Urinary bladder (tissue), 3 donors: ENCODE measurements at regions not wholly inside any gene's neighbourhood (a gene's known extent, or its start where the extent isn't known, plus 50 kb on each side); places are given as distances from the start of the nearest gene placed in this dataset.
"Not testable (repeated sequence)": the region's sequence is repeated elsewhere in the genome, so short reads cannot be mapped to it uniquely, and the experiment has no call there.

ENCODE experiments used
- DNase-seq: peaks from one replicate; pipeline ENCODE4 v3.0.0-alpha.2; 2015; ENCODE audit errors: extremely low spot score
- H3K27ac ChIP-seq: one replicate; pipeline ENCODE4 v1.5.1; 2013; ENCODE audit warnings: low read depth, mild to moderate bottlenecking, moderate library complexity
- H3K36me3 ChIP-seq: one replicate; pipeline ENCODE4 v1.6.1; 2013; ENCODE audit warnings: mild to moderate bottlenecking, moderate library complexity; ENCODE audit not compliant: insufficient read depth
- H3K4me1 ChIP-seq: one replicate; pipeline ENCODE4 v1.6.1; 2013; ENCODE audit warnings: mild to moderate bottlenecking, moderate library complexity; ENCODE audit not compliant: insufficient read depth
- H3K4me3 ChIP-seq: one replicate; pipeline ENCODE4 v1.5.1; 2013; ENCODE audit warnings: low read depth, low read length
- whole genome bisulfite sequencing: extraction: QIAGEN DNeasy Blood & Tissue Kit; methylation state at CpG from one replicate; pipeline ENCODE4 v1.1.7; 2013; 5-methylcytosine and 5-hydroxymethylcytosine counted together
- donor health status: healthy with polysubstance abuse.
- donor health status: healthy.

GRCh38 chr10:117762819-117763172 is 220.2 kb downstream of the EMX2 start:
- Histone ChIP-seq H3K27ac (no peak overlapping the region), H3K4me3 (no peak overlapping the region), H3K36me3 (no peaks in the 10 kb centered on the region), H3K4me1 (no peaks in the 10 kb centered on the region)
- WGBS, result 68% methylated on average over 9 of the region's 9 CpGs
- DNase-seq, result no peak

GRCh38 chr10:117763528-117763927 is 221.0 kb downstream of the EMX2 start:
- H3K27ac ChIP-seq, result no peak overlapping the region
- DNase-seq, result no peak
- no peaks in the 10 kb centered on the region for H3K36me3 ChIP-seq
- 88% methylated on average over 4 of the region's 4 CpGs for WGBS
- no peaks in the 10 kb centered on the region for H3K4me1 ChIP-seq
- H3K4me3 ChIP-seq, result no peak overlapping the region

GRCh38 chr10:117768333-117769042 is 225.9 kb downstream of the EMX2 start:
- 93% methylated on average over 2 of the region's 2 CpGs for WGBS
- no peak for DNase-seq
- no peak overlapping the region for H3K27ac ChIP-seq
- H3K36me3 ChIP-seq, result no peaks in the 10 kb centered on the region
- no peak overlapping the region for H3K4me3 ChIP-seq
- H3K4me1 ChIP-seq, result no peaks in the 10 kb centered on the region

- Histone ChIP-seq H3K27ac (no peak overlapping the region), H3K4me1 (no peaks in the 10 kb centered on the region), H3K36me3 (no peaks in the 10 kb centered on the region), H3K4me3 (no peak overlapping the region)
- 94% methylated on average over 3 of the region's 3 CpGs for WGBS
- no peak for DNase-seq
These were observed 233.0 kb downstream of the EMX2 start for GRCh38 chr10:117775526-117775925.

GRCh38 chr10:117777222-117777621 is 234.7 kb downstream of the EMX2 start:
- 86% methylated on average over 5 of the region's 5 CpGs for WGBS
- H3K27ac ChIP-seq, DNase-seq, H3K4me1 ChIP-seq, H3K4me3 ChIP-seq, H3K36me3 ChIP-seq: not testable (repeated sequence)

- DNase-seq, result no peak
- 73% methylated on average over 3 of the region's 3 CpGs for WGBS
- Histone ChIP-seq H3K4me1 (no peaks in the 10 kb centered on the region), H3K27ac (no peak overlapping the region), H3K4me3 (no peak overlapping the region), H3K36me3 (no peaks in the 10 kb centered on the region)
These were observed 235.7 kb downstream of the EMX2 start for GRCh38 chr10:117778241-117778640.

GRCh38 chr10:117780411-117780810 is 237.9 kb downstream of the EMX2 start:
- H3K4me3 ChIP-seq, result no peak overlapping the region

GRCh38 chr10:117781216-117781831 is 238.8 kb downstream of the EMX2 start:
- 92% methylated on average over 7 of the region's 7 CpGs for WGBS
- no peaks in the 10 kb centered on the region for H3K36me3 ChIP-seq
- no peak for DNase-seq
- H3K4me3 ChIP-seq, result no peak overlapping the region
- H3K27ac ChIP-seq, result no peak overlapping the region
- no peaks in the 10 kb centered on the region for H3K4me1 ChIP-seq

More at GRCh38 chr10:117780411-117780810, 237.9 kb downstream of the EMX2 start:
- H3K27ac ChIP-seq, result no peak overlapping the region
- H3K36me3 ChIP-seq, result no peaks in the 10 kb centered on the region
- no peaks in the 10 kb centered on the region for H3K4me1 ChIP-seq
- no peak for DNase-seq
- 97% methylated on average over 1 of the region's 1 CpG for WGBS

- no peak overlapping the region for H3K4me3 ChIP-seq
- no peak overlapping the region for H3K27ac ChIP-seq
- H3K4me1 ChIP-seq, result no peaks in the 10 kb centered on the region
- no peaks in the 10 kb centered on the region for H3K36me3 ChIP-seq
- WGBS, result 22% methylated on average over 5 of the region's 5 CpGs
- DNase-seq, result no peak
These were observed 239.7 kb downstream of the EMX2 start for GRCh38 chr10:117782276-117782675.

GRCh38 chr10:117783698-117784395 is 241.3 kb downstream of the EMX2 start:
- WGBS, result 92% methylated on average over 14 of the region's 14 CpGs

GRCh38 chr10:117784776-117785175 is 242.2 kb downstream of the EMX2 start:
- H3K27ac ChIP-seq, result no peak overlapping the region
- no peak overlapping the region for H3K4me3 ChIP-seq
- no peaks in the 10 kb centered on the region for H3K36me3 ChIP-seq
- no peaks in the 10 kb centered on the region for H3K4me1 ChIP-seq
- DNase-seq, result no peak
- 84% methylated on average over 3 of the region's 3 CpGs for WGBS

More at GRCh38 chr10:117783698-117784395, 241.3 kb downstream of the EMX2 start:
- H3K36me3 ChIP-seq, result no peaks in the 10 kb centered on the region
- no peak overlapping the region for H3K4me3 ChIP-seq
- H3K27ac ChIP-seq, result no peak overlapping the region
- no peaks in the 10 kb centered on the region for H3K4me1 ChIP-seq
- DNase-seq, result no peak

- DNase-seq, result no peak
- Histone ChIP-seq H3K36me3 (no peaks in the 10 kb centered on the region), H3K4me3 (no peak overlapping the region), H3K4me1 (no peaks in the 10 kb centered on the region), H3K27ac (no peak overlapping the region)
- WGBS, result 90% methylated on average over 3 of the region's 3 CpGs
These were observed 246.4 kb downstream of the EMX2 start for GRCh38 chr10:117788911-117789310.

GRCh38 chr10:117790179-117790578 is 247.6 kb downstream of the EMX2 start:
- Histone ChIP-seq H3K36me3 (no peaks in the 10 kb centered on the region), H3K4me1 (no peaks in the 10 kb centered on the region), H3K4me3 (no peak overlapping the region), H3K27ac (no peak overlapping the region)
- no peak for DNase-seq
- WGBS, result 74% methylated on average over 4 of the region's 4 CpGs

GRCh38 chr10:117790621-117791020 is 248.1 kb downstream of the EMX2 start:
- 69% methylated on average over 7 of the region's 7 CpGs for WGBS
- no peak for DNase-seq
- no peak overlapping the region for H3K27ac ChIP-seq
- H3K4me1 ChIP-seq, result no peaks in the 10 kb centered on the region
- no peaks in the 10 kb centered on the region for H3K36me3 ChIP-seq
- no peak overlapping the region for H3K4me3 ChIP-seq
